ENCODE measurements at regions not wholly inside any gene's neighbourhood (a gene's known extent, or its start where the extent isn't known, plus 50 kb on each side); places are given as distances from the start of the nearest gene placed in this dataset.
A peak's percentile ranks its signal among the peaks of the same experiment; 100 is the strongest.

DNA sequence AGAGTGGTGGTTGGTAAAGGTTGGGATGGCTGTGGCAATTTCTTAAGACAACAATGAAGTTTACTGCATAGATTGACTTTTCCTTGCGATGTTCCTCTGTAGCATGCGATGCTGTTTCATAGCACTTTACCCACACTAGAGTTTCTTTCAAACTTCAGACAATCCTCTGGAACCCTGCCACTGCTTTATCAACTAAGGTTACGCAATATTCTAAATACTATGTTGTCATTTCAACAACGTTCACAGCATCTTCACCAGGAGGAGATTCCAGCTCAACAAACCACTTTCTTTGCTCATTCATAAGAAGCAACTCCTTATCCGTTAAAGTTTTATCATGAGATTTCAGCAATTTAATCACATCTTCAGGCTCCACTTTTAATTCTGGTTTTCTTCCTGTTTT is 161.2 kb upstream of the NRSN1 start:
- H4K91ac ChIP-seq (ENCODE audit: insufficient read depth, low read depth, low read length) = no peak overlapping the region
- TF ChIP-seq RAD21 (IDR thresholded peaks at IDR 0.05; ENCODE audit: low read length) (no peak), POLR2A (IDR thresholded peaks at IDR 0.05; ENCODE audit: low read depth, low read length) (no peak), CEBPB (IDR thresholded peaks at IDR 0.05; ENCODE audit: low read depth, low read length) (peak; percentile 77; the same call in 1 of the 2 replicates)
- no peak for ATAC-seq (ENCODE audit: low read depth)

More for the DNA sequence above, 161.2 kb upstream of the NRSN1 start:
- CTCF ChIA-PET = no interaction called here
- H3K18ac ChIP-seq (ENCODE audit: low read depth, low read length) = no peak overlapping the region
- no peak overlapping the region for H2AK5ac ChIP-seq (ENCODE audit: low read depth, low read length)
- H4K8ac ChIP-seq (ENCODE audit: low read depth in 2 of 2, low read length in 2 of 2) = no peak overlapping the region
- no peak overlapping the region for H2BK20ac ChIP-seq (ENCODE audit: low read depth, low read length)
- H3K9ac ChIP-seq (ENCODE audit: low read depth, low read length) = no peak overlapping the region
- H3K56ac ChIP-seq (ENCODE audit: extremely low read depth, insufficient read depth, low read length) = no peak overlapping the region
- H2BK5ac ChIP-seq (ENCODE audit: low read depth, low read length, poor library complexity, severe bottlenecking) = no peak overlapping the region
- no peak overlapping the region for H3K27ac ChIP-seq (ENCODE audit: insufficient read depth, low read length)
- WGBS, 2 experiments (ENCODE audit: extremely low coverage in 2 of 2, insufficient read length in 1 of 2) = 5% methylated on average over 2 of the region's 5 CpGs; no CpG with 5 or more reads in 1 of the 2 experiments
- H3K27me3 ChIP-seq (ENCODE audit: control insufficient read depth, insufficient read depth, low read length) = no peaks in the 10 kb centered on the region
- H4K5ac ChIP-seq (ENCODE audit: low read depth, low read length) = no peak overlapping the region
- BruUV-seq (replicated peaks) = no TSS peak
- no peak overlapping the region for H3K4me2 ChIP-seq (ENCODE audit: low read depth, low read length)
- dilution Hi-C loops (cut with HindIII; ENCODE audit: low sequenced_read_pairs, unreplicated experiment) = no loop called here
- H2AFZ ChIP-seq (replicated peaks; ENCODE audit: low read length, poor library complexity) = no peak overlapping the region
- DNase-seq = no peak
- intact Hi-C loops (cut with micrococcal nuclease) = no loop called here
- POLR2A ChIA-PET (ENCODE audit: unreplicated experiment) = no interaction called here
- no peak overlapping the region for H3K14ac ChIP-seq (replicated peaks; ENCODE audit: low read depth, low read length)
- H3K4ac ChIP-seq (ENCODE audit: low read depth, low read length) = no peak overlapping the region
- no peaks in the 10 kb centered on the region for H3K9me1 ChIP-seq (ENCODE audit: insufficient read depth, low read length)
- H3K23ac ChIP-seq (ENCODE audit: low read depth, low read length) = no peak overlapping the region
- H3K79me1 ChIP-seq (ENCODE audit: low read depth in 1 of 2, low read length in 2 of 2) = no peaks in the 10 kb centered on the region
- peaks cover 7% of the 10 kb centered on the region for H3K9me3 ChIP-seq (ENCODE audit: control insufficient read depth, insufficient read depth, low read length)
- H3K36me3 ChIP-seq (ENCODE audit: control insufficient read depth, insufficient read depth, low read length) = no peaks in the 10 kb centered on the region
- in situ Hi-C loops (cut with MboI; ENCODE audit: low sequenced_read_pairs) = no loop called here
- no peak overlapping the region for H2BK120ac ChIP-seq (ENCODE audit: low read depth, low read length)
- H2AK9ac ChIP-seq (replicated peaks; ENCODE audit: low read depth, low read length, poor library complexity) = no peak overlapping the region
- H4K20me1 ChIP-seq (ENCODE audit: insufficient read depth, low read length) = no peaks in the 10 kb centered on the region
- H3K4me3 ChIP-seq (ENCODE audit: insufficient read depth, low read depth, low read length) = no peak overlapping the region
- H2BK15ac ChIP-seq (ENCODE audit: low read depth, low read length) = no peak overlapping the region
- H3K4me1 ChIP-seq (ENCODE audit: control insufficient read depth, insufficient read depth, low read length) = no peaks in the 10 kb centered on the region
